SK-N-SH treated with all-trans-retinoic acid at 6 μM for 48 hours (cell line): ENCODE measurements at regions not wholly inside any gene's neighbourhood (a gene's known extent, or its start where the extent isn't known, plus 50 kb on each side); places are given as distances from the start of the nearest gene placed in this dataset.

Experiments used
- OSR1 ChIP-seq: fragments of 250-450 bp; sonication (Bioruptor Pico); IDR thresholded peaks from 2 replicates; pipeline ENCODE4 v1.8.0; 2022; ENCODE audit warnings: moderate library complexity, mild to moderate bottlenecking, inconsistent platforms
- ZC3H10 ChIP-seq: fragments of 250-450 bp; sonication (Bioruptor Pico); IDR thresholded peaks from 2 replicates; pipeline ENCODE4 v1.5.1; 2021; ENCODE audit warnings: mild to moderate bottlenecking, moderate library complexity
- ZNF70 ChIP-seq: fragments of 450-650 bp; formaldehyde crosslinking; IDR thresholded peaks from 2 replicates; pipeline ENCODE4 v1.5.0; 2020; ENCODE audit warnings: mild to moderate bottlenecking, moderate library complexity
- TF ChIP-seq, protein P1 (sequence below): fragments of 250-450 bp; sonication (Bioruptor Pico); IDR thresholded peaks from 2 replicates; pipeline ENCODE4 v1.5.1; 2020; ENCODE audit warnings: low read depth, mild to moderate bottlenecking, moderate library complexity
- TF ChIP-seq, protein P2 (sequence below): fragments of 250-450 bp; sonication (Bioruptor Pico); IDR thresholded peaks from 2 replicates; pipeline ENCODE4 v1.8.0; 2020; ENCODE audit warnings: mild to moderate bottlenecking, moderate library complexity, borderline replicate concordance
- TF ChIP-seq, protein P3 (sequence below): fragments of 250-450 bp; sonication (Bioruptor Pico); IDR thresholded peaks from 2 replicates; pipeline ENCODE4 v1.5.1; 2021; ENCODE audit warnings: mild to moderate bottlenecking, moderate library complexity

DNA sequence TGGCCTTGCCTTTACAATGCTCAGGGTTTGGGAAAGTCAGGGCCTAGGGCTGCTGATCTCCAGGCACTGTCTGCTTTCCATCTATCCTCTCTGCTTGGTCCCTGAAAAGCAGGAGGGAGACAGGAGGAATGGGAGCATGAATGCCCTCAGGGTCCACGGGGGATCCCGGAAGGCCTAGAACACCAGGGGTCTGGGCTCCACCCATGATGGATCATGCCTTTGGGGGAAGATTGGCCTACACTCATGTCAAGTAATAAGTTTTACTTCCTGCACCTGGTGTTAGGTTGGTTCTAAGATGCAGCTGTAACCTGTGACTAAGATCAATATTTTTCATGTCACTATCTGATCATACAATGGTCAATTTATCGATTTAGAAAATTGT is 118.3 kb upstream of the GJB6 start:
- TF ChIP-seq, protein P1, sequence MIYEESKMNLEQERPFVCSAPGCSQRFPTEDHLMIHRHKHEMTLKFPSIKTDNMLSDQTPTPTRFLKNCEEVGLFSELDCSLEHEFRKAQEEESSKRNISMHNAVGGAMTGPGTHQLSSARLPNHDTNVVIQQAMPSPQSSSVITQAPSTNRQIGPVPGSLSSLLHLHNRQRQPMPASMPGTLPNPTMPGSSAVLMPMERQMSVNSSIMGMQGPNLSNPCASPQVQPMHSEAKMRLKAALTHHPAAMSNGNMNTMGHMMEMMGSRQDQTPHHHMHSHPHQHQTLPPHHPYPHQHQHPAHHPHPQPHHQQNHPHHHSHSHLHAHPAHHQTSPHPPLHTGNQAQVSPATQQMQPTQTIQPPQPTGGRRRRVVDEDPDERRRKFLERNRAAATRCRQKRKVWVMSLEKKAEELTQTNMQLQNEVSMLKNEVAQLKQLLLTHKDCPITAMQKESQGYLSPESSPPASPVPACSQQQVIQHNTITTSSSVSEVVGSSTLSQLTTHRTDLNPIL (CRISPR knock-in tag) = no peak
- no peak for TF ChIP-seq OSR1 (CRISPR knock-in tag)
- TF ChIP-seq ZC3H10 (CRISPR knock-in tag) = no peak
- TF ChIP-seq, protein P2, sequence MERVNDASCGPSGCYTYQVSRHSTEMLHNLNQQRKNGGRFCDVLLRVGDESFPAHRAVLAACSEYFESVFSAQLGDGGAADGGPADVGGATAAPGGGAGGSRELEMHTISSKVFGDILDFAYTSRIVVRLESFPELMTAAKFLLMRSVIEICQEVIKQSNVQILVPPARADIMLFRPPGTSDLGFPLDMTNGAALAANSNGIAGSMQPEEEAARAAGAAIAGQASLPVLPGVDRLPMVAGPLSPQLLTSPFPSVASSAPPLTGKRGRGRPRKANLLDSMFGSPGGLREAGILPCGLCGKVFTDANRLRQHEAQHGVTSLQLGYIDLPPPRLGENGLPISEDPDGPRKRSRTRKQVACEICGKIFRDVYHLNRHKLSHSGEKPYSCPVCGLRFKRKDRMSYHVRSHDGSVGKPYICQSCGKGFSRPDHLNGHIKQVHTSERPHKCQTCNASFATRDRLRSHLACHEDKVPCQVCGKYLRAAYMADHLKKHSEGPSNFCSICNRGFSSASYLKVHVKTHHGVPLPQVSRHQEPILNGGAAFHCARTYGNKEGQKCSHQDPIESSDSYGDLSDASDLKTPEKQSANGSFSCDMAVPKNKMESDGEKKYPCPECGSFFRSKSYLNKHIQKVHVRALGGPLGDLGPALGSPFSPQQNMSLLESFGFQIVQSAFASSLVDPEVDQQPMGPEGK (CRISPR knock-in tag) = no peak
- TF ChIP-seq ZNF70 (CRISPR knock-in tag) = no peak
- TF ChIP-seq, protein P3, sequence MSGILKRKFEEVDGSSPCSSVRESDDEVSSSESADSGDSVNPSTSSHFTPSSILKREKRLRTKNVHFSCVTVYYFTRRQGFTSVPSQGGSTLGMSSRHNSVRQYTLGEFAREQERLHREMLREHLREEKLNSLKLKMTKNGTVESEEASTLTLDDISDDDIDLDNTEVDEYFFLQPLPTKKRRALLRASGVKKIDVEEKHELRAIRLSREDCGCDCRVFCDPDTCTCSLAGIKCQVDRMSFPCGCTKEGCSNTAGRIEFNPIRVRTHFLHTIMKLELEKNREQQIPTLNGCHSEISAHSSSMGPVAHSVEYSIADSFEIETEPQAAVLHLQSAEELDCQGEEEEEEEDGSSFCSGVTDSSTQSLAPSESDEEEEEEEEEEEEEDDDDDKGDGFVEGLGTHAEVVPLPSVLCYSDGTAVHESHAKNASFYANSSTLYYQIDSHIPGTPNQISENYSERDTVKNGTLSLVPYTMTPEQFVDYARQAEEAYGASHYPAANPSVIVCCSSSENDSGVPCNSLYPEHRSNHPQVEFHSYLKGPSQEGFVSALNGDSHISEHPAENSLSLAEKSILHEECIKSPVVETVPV (CRISPR knock-in tag) = no peak
